DND-41 (cell line): ENCODE measurements at regions not wholly inside any gene's neighbourhood (a gene's known extent, or its start where the extent isn't known, plus 50 kb on each side); places are given as distances from the start of the nearest gene placed in this dataset.

Experiments
- ATAC-seq: fragments of 200-7000 bp; cut with Tn5 transposase; 3 replicates; pipeline ENCODE4 v1.9.1; 2021; ENCODE audit warnings: low read depth; ENCODE audit not compliant: insufficient read depth
- DNase-seq: peaks from one replicate; pipeline ENCODE4 v3.0.0-alpha.2; 2020
- H2AFZ ChIP-seq: 2 replicates; pipeline ENCODE4 v1.6.0; 2012; ENCODE audit warnings: low read depth, low read length
- H3K27ac ChIP-seq: 2 replicates; pipeline ENCODE4 v1.5.1; 2012; ENCODE audit warnings: low read length, inconsistent platforms
- H3K27me3 ChIP-seq: fragments of 200-600 bp; sonication (generic); 2 replicates; pipeline ENCODE4 v1.6.0; 2012; ENCODE audit warnings: low read length, mild to moderate bottlenecking, inconsistent platforms; ENCODE audit not compliant: insufficient read depth, poor library complexity
- H3K36me3 ChIP-seq: 2 replicates; pipeline ENCODE4 v1.5.1; 2012; ENCODE audit warnings: low read length, inconsistent platforms; ENCODE audit not compliant: insufficient read depth
- H3K4me1 ChIP-seq: 2 replicates; pipeline ENCODE4 v1.5.1; 2012; ENCODE audit warnings: mild to moderate bottlenecking, low read length; ENCODE audit not compliant: insufficient read depth
- H3K4me2 ChIP-seq: 2 replicates; pipeline ENCODE4 v1.6.0; 2012; ENCODE audit warnings: mild to moderate bottlenecking, moderate library complexity, low read length, inconsistent platforms; ENCODE audit not compliant: insufficient read depth
- H3K4me3 ChIP-seq, 2 experiments: fragments of 200-600 bp in 1 of 2; shearing (Covaris generic) in 1 of 2; 2 replicates each; pipeline ENCODE4 v1.5.1; 2012 to 2016; ENCODE audit warnings: inconsistent platforms in 2 of 2, low read length in 2 of 2, mild to moderate bottlenecking in 2 of 2, low read depth in 1 of 2, moderate library complexity in 1 of 2
- H3K79me2 ChIP-seq: 2 replicates; pipeline ENCODE4 v1.6.0; 2012; ENCODE audit warnings: low read length, inconsistent platforms; ENCODE audit not compliant: insufficient read depth
- H3K9ac ChIP-seq: 2 replicates; pipeline ENCODE4 v1.6.0; 2012; ENCODE audit warnings: low read depth, mild to moderate bottlenecking, inconsistent platforms, low read length, moderate library complexity
- H3K9me3 ChIP-seq: 2 replicates; pipeline ENCODE4 v1.5.1; 2012; ENCODE audit warnings: low read length, moderate library complexity, mild to moderate bottlenecking, inconsistent platforms; ENCODE audit not compliant: insufficient read depth, severe bottlenecking
- H4K20me1 ChIP-seq: 2 replicates; pipeline ENCODE4 v1.6.0; 2012; ENCODE audit warnings: low read length; ENCODE audit not compliant: insufficient read depth
- EZH2 ChIP-seq: IDR thresholded peaks from 3 replicates; pipeline ENCODE4 v1.6.1; 2012; ENCODE audit warnings: borderline replicate concordance, low read depth, mild to moderate bottlenecking, moderate library complexity, low read length, inconsistent platforms; ENCODE audit not compliant: severe bottlenecking
- TF ChIP-seq, protein P1 (sequence below): IDR thresholded peaks from 2 replicates; pipeline ENCODE4 v1.5.1; 2012; ENCODE audit warnings: borderline replicate concordance, low read length, moderate library complexity, mild to moderate bottlenecking; ENCODE audit not compliant: poor library complexity, severe bottlenecking; ENCODE audit errors: extremely low read depth

DNA sequence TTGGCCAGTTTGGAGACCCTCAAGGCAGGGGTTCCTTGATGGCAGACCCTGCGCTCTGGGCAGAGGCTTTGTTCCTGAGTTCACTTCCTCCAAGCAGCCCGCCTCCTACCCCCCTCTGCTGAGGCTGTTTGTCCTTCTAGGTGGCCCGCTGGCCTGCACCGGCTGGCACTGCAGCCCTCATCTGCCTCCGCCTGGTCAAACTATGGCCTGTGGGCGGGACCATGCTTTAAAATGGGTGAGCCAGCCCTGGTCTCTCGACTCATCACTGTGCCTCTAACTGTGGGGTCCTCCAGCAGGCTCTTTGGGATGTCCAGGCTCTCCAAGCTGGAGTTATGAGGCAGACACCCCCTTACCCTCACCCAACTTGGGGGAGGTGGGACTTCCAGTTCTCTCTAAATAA is 78.9 kb upstream of the SLC22A11 start:
- Histone ChIP-seq H2AFZ (no peak overlapping the region), H3K4me2 (no peak overlapping the region), H3K4me1 (no peaks in the 10 kb centered on the region), H3K9me3 (no peaks in the 10 kb centered on the region), H3K4me3 (no peak overlapping the region), H3K9ac (no peak overlapping the region), H3K79me2 (no peaks in the 10 kb centered on the region), H3K27ac (no peak overlapping the region), H4K20me1 (no peaks in the 10 kb centered on the region), H3K36me3 (no peaks in the 10 kb centered on the region), H3K27me3 (peaks cover 3% of the 10 kb centered on the region)
- TF ChIP-seq, protein P1, sequence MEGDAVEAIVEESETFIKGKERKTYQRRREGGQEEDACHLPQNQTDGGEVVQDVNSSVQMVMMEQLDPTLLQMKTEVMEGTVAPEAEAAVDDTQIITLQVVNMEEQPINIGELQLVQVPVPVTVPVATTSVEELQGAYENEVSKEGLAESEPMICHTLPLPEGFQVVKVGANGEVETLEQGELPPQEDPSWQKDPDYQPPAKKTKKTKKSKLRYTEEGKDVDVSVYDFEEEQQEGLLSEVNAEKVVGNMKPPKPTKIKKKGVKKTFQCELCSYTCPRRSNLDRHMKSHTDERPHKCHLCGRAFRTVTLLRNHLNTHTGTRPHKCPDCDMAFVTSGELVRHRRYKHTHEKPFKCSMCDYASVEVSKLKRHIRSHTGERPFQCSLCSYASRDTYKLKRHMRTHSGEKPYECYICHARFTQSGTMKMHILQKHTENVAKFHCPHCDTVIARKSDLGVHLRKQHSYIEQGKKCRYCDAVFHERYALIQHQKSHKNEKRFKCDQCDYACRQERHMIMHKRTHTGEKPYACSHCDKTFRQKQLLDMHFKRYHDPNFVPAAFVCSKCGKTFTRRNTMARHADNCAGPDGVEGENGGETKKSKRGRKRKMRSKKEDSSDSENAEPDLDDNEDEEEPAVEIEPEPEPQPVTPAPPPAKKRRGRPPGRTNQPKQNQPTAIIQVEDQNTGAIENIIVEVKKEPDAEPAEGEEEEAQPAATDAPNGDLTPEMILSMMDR, result no peak
- TF ChIP-seq EZH2, result no peak
- DNase-seq (no peak), ATAC-seq (no peak)

DNA sequence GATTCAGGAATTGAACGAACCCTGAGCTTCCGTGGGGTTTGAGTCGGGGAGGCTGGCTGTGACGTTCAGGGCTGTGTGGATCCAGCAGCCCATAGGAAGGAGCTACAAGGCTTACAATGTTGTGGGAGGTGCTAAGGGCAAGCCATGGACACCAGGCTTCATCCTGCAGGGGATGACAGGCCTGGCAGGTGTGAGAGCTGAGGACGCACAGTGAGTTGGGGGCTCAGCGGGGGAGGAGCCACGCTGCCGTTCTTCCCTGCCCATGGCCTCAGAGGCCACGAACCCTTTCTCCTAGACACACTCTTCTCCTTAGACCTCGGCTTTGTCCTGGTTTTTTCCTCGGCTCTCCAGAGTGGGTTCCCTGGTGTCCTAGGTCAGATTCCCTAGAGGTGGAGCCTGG is 78.1 kb upstream of the SLC22A11 start:
- no peak for ATAC-seq
- no peaks in the 10 kb centered on the region for H3K79me2 ChIP-seq
- no peak for DNase-seq
- H3K4me2 ChIP-seq, result no peak overlapping the region
- no peak for TF ChIP-seq EZH2
- TF ChIP-seq, protein P1, result no peak
- no peak overlapping the region for H3K27ac ChIP-seq
- no peaks in the 10 kb centered on the region for H4K20me1 ChIP-seq
- no peak overlapping the region for H3K4me3 ChIP-seq
- no peaks in the 10 kb centered on the region for H3K36me3 ChIP-seq
- no peaks in the 10 kb centered on the region for H3K9me3 ChIP-seq
- no peak overlapping the region for H3K9ac ChIP-seq
- no peak overlapping the region for H2AFZ ChIP-seq
- H3K4me1 ChIP-seq, result no peaks in the 10 kb centered on the region
- peaks cover 3% of the 10 kb centered on the region for H3K27me3 ChIP-seq

DNA sequence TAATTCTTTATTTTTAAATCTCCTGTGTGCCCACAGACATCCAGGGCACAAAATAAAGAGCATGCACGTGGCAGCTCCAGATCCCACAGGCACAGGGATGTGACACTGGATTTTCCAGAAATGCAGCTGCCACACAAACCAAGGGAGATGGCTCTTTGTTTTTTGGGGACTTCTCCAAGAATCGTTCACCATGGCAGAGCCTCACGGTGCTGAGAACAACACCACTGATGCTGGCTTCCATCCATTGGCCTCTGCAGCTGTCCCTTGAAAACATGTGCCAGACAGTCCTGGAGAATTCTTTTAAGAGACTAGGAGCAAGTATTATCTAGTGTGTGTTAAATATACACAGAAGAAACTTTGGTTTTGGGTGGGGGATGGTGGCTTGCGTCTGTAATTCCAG is 73.2 kb upstream of the SLC22A11 start:
- Histone ChIP-seq H3K9me3 (no peaks in the 10 kb centered on the region), H3K4me3 (no peak overlapping the region), H4K20me1 (no peaks in the 10 kb centered on the region), H3K4me2 (no peak overlapping the region), H3K4me1 (no peaks in the 10 kb centered on the region), H3K27me3 (peaks cover 3% of the 10 kb centered on the region), H3K36me3 (no peaks in the 10 kb centered on the region), H2AFZ (no peak overlapping the region), H3K9ac (no peak overlapping the region), H3K79me2 (no peaks in the 10 kb centered on the region), H3K27ac (no peak overlapping the region)
- TF ChIP-seq, protein P1, result no peak
- TF ChIP-seq EZH2, result no peak
- ATAC-seq (no peak), DNase-seq (no peak)
